ENCODE measurements at regions not wholly inside any gene's neighbourhood (a gene's known extent, or its start where the extent isn't known, plus 50 kb on each side); places are given as distances from the start of the nearest gene placed in this dataset.
A peak's percentile ranks its signal among the peaks of the same experiment; 100 is the strongest.

DNA sequence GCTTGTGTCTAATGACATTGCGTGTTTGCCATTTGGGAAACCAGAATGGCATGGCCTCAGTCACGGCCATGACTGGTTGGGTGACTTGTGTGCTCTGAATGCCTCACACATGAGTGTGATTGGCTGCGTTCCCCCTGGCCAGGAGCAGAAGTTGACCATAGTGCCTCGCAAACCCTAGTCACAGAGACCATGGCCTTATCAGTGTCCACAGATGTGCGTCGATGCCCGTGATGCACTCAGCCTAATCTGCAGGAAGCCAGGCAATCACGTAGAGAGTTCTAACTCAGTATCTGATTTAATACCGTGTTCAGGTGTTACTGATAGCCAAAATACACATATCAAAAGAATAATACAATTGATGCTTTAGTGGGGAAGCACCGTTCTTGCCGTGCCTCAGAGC is 64.0 kb downstream of the BOLA3 start:
- peak; percentile 56 for DNase-seq (ENCODE audit: extremely low spot score, unreplicated experiment)
- Mint-ChIP-seq H3K9me3 (ENCODE audit: unreplicated experiment) (no peaks in the 10 kb centered on the region), H3K27ac (ENCODE audit: unreplicated experiment) (no peak overlapping the region), H3K27me3 (ENCODE audit: unreplicated experiment) (no peaks in the 10 kb centered on the region), H3K4me1 (ENCODE audit: unreplicated experiment) (no peaks in the 10 kb centered on the region), H3K4me3 (ENCODE audit: unreplicated experiment) (no peak overlapping the region), H3K36me3 (ENCODE audit: unreplicated experiment) (peaks cover 37% of the 10 kb centered on the region)
- TF ChIP-seq, protein P1, sequence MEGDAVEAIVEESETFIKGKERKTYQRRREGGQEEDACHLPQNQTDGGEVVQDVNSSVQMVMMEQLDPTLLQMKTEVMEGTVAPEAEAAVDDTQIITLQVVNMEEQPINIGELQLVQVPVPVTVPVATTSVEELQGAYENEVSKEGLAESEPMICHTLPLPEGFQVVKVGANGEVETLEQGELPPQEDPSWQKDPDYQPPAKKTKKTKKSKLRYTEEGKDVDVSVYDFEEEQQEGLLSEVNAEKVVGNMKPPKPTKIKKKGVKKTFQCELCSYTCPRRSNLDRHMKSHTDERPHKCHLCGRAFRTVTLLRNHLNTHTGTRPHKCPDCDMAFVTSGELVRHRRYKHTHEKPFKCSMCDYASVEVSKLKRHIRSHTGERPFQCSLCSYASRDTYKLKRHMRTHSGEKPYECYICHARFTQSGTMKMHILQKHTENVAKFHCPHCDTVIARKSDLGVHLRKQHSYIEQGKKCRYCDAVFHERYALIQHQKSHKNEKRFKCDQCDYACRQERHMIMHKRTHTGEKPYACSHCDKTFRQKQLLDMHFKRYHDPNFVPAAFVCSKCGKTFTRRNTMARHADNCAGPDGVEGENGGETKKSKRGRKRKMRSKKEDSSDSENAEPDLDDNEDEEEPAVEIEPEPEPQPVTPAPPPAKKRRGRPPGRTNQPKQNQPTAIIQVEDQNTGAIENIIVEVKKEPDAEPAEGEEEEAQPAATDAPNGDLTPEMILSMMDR (IDR thresholded peaks at IDR 0.05), result no peak

All from osteocyte (in vitro differentiated cells).